ENCODE measurements at regions not wholly inside any gene's neighbourhood (a gene's known extent, or its start where the extent isn't known, plus 50 kb on each side); places are given as distances from the start of the nearest gene placed in this dataset.
A peak's percentile ranks its signal among the peaks of the same experiment; 100 is the strongest.
"Not testable (repeated sequence)": the region's sequence is repeated elsewhere in the genome, so short reads cannot be mapped to it uniquely, and the experiment has no call there.

DNA sequence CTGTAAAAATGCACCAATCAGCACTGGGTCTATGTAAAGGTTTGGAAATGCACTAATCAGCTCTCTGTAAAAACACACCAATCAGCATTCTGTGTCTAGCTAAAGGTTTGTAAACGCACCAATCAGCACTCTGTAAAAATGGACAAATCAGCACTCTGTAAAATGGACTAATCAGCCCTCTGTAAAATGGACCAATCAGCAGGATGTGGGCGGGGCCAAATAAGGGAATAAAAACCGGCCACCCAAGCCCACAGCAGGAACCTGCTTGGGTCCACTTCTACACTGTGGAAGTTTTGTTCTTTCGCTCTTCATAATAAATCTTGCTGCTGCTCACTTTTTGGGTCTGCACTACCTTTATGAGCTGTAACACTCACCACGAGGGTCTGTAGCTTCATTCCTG, 101.0 kb downstream of the SMC2 start:
- in situ Hi-C loops (cut with HindIII; ENCODE audit: low sequenced_read_pairs); DNase-seq (ENCODE audit: low read depth): not testable (repeated sequence)

DNA sequence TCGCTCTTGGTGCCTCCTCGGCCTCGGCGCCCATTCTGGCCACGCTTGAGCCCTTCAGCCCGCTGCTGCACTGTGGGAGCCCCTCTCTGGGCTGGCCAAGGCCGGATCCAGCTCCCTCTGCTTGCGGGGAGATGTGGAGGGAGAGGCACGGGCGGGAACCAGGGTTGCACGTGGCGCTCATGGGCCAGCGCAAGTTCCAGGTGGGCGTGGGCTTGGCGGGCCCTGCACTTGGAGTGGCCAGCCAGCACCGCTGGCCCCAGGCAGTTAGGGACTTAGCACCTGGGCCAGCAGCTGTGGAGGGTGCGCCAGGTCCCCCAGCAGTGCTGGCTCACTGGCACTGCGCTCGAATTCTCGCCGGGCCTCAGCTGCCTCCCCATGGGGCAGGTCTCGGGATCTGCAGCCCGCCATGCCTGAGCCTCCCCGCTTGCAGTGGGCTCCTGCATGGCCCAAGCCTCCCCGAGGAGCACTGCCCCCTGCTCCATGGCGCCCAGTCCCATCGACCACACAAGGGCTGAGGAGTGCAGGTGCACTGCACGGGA, 106.4 kb downstream of the SMC2 start:
- in situ Hi-C loops (cut with HindIII; ENCODE audit: low sequenced_read_pairs), result no loop called here
- TF ChIP-seq, protein P1, sequence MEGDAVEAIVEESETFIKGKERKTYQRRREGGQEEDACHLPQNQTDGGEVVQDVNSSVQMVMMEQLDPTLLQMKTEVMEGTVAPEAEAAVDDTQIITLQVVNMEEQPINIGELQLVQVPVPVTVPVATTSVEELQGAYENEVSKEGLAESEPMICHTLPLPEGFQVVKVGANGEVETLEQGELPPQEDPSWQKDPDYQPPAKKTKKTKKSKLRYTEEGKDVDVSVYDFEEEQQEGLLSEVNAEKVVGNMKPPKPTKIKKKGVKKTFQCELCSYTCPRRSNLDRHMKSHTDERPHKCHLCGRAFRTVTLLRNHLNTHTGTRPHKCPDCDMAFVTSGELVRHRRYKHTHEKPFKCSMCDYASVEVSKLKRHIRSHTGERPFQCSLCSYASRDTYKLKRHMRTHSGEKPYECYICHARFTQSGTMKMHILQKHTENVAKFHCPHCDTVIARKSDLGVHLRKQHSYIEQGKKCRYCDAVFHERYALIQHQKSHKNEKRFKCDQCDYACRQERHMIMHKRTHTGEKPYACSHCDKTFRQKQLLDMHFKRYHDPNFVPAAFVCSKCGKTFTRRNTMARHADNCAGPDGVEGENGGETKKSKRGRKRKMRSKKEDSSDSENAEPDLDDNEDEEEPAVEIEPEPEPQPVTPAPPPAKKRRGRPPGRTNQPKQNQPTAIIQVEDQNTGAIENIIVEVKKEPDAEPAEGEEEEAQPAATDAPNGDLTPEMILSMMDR (IDR thresholded peaks at IDR 0.05; ENCODE audit: low read depth, low read length, missing control alignments), result no peak
- no peak overlapping the region for H3K4me3 ChIP-seq (ENCODE audit: low read depth, low read length)
- no peak for DNase-seq (ENCODE audit: low read depth)

More for the DNA sequence above, 101.0 kb downstream of the SMC2 start:
- not testable (repeated sequence) for H3K4me3 ChIP-seq (ENCODE audit: low read depth, low read length)

DNA sequence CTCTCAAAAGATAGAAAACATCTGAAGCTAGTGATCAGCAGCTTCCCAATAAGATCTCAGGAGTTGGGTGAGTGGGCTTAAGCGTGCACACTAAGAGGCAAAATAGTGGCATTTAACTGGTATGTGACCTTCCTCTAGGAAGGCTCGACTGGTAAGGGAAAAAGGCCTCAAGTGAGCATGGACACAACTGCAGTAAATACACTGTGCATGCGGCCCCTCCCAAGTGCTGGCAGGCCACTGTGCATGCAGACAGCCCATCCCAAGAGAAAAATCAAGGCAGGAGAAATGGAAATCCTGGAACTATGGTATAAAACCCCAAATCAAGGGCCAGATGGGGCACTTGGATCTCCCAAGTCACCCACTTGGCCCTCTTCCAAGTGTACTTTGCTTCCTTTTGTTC, 112.7 kb downstream of the SMC2 start:
- in situ Hi-C loops (cut with HindIII; ENCODE audit: low sequenced_read_pairs), result no loop called here

DNA sequence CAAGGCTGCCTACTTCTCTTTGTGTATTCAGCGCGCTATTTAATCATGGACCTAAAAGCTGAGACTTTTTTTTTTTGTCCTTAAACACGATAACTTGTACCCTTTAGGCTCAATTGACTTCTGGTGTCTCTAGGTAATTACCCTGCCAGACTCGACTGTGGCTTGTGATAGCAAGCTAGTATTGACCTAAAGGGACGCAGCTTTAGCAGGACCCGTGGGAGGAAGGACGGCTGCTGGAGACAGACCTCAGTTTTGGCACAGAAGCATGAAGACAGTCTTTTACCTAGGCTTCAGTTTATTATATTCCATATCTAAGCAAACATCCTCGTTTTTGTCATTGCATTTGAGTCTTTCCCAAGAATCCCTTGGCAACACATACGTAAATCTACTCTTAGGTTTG, 115.3 kb downstream of the SMC2 start:
- no peak overlapping the region for H3K4me3 ChIP-seq (ENCODE audit: low read depth, low read length)
- in situ Hi-C loops (cut with HindIII; ENCODE audit: low sequenced_read_pairs), result no loop called here
- DNase-seq (ENCODE audit: low read depth), result no peak
- TF ChIP-seq, protein P1 (IDR thresholded peaks at IDR 0.05; ENCODE audit: low read depth, low read length, missing control alignments), result no peak

More for the DNA sequence above, 112.7 kb downstream of the SMC2 start:
- TF ChIP-seq, protein P1 (IDR thresholded peaks at IDR 0.05; ENCODE audit: low read depth, low read length, missing control alignments), result no peak
- DNase-seq (ENCODE audit: low read depth), result no peak
- no peak overlapping the region for H3K4me3 ChIP-seq (ENCODE audit: low read depth, low read length)

DNA sequence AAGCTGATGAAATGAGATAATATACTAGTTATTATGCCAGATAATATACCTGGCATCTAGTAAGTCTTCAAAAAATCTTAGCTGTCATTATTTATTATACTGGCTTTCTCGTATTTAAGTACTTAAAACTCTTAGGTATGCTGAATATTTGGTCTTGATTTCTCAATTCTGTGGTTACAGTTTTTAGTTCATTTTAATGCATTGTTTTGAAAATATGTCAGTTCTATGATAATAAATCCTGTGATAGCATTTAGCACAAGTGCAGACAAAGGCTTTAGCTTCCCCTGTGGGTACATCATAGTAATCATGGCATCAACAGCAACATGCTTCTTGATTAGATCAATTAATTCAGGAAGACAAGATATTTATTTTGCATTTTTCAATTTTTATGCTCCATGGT, 133.0 kb downstream of the SMC2 start:
- no peak for DNase-seq (ENCODE audit: low read depth)
- no peak overlapping the region for H3K4me3 ChIP-seq (ENCODE audit: low read depth, low read length)
- in situ Hi-C loops (cut with HindIII; ENCODE audit: low sequenced_read_pairs), result no loop called here
- TF ChIP-seq, protein P1 (IDR thresholded peaks at IDR 0.05; ENCODE audit: low read depth, low read length, missing control alignments), result no peak

DNA sequence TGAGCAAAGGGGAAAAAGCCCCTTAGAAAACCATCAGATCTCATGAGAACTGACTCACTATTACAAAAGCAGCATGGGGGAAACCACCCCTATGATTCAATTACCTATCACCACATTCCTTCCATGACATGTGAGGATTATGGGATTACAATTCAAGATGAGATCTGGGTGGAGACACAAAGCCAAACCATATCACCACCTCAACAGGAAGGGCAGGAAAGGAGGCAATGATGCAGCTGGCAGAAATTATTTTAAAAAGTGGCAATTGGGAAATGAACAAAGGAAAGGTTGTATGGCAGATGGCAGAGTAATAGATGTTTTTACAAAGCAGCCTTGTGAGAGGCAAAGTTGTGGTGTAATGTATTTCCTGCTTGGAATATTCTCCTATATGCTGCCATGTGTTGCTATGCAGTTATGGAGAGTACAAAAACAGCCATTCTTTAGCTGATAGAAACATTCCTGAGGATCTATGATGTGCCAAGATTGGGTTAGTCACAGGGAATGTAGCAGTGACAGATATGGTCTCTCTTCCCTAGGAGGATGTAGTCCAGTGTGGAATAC, 138.8 kb downstream of the SMC2 start:
- in situ Hi-C loops (cut with HindIII; ENCODE audit: low sequenced_read_pairs), result no loop called here
- no peak overlapping the region for H3K4me3 ChIP-seq (ENCODE audit: low read depth, low read length)
- TF ChIP-seq, protein P1 (IDR thresholded peaks at IDR 0.05; ENCODE audit: low read depth, low read length, missing control alignments), result no peak
- DNase-seq (ENCODE audit: low read depth), result peak; percentile 78

DNA sequence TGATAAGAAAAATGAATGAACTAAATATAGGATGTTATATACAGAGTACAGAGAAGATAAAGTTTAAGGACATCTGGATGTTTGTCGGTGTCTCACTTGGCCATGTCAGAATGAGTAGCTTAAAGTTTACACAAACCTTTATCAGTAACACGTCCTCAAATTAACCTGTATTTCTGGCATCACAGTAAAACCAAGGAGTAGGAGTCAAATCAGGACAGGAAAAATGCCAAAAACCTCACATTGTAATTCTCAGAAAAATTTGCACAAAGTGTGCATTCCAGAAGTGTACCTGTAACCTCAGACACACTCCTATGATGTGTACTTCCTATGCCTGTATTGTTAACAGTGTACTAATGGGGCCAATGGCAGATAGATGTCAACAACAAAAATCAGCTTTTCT, 139.3 kb downstream of the SMC2 start:
- DNase-seq (ENCODE audit: low read depth), result no peak
- TF ChIP-seq, protein P1 (IDR thresholded peaks at IDR 0.05; ENCODE audit: low read depth, low read length, missing control alignments), result no peak
- no peak overlapping the region for H3K4me3 ChIP-seq (ENCODE audit: low read depth, low read length)
- in situ Hi-C loops (cut with HindIII; ENCODE audit: low sequenced_read_pairs), result no loop called here

DNA sequence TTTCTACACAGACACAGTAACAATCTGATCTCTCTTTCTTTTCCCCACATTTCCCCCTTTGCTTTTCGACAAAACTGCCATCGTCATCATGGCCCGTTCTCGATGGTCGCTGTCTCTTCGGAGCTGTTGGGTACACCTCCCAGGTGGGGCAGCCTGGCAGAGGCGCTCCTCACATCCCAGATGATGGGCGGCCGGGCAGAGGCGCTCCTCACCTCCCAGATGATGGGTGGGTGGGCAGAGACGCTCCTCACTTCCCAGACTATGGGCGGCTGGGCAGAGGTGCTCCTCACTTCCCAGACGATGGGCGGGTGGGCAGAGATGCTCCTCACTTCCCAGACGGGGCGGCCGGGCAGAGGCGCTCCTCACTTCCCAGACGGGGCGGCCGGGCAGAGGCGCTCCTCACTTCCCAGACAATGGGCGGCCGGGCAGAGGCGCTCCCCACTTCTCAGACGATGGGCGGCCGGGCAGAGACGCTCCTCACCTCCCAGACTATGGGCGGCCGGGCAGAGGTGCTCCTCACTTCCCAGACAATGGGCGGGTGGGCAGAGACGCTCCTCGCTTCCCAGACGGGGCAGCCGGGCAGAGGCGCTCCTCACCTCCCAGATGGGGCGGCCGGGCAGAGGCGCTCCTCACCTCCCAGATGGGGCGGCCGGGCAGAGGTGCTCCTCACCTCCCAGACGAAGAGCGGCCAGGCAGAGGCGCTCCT, 140.7 kb downstream of the SMC2 start:
- H3K4me3 ChIP-seq (ENCODE audit: low read depth, low read length); DNase-seq (ENCODE audit: low read depth); in situ Hi-C loops (cut with HindIII; ENCODE audit: low sequenced_read_pairs): not testable (repeated sequence)

DNA sequence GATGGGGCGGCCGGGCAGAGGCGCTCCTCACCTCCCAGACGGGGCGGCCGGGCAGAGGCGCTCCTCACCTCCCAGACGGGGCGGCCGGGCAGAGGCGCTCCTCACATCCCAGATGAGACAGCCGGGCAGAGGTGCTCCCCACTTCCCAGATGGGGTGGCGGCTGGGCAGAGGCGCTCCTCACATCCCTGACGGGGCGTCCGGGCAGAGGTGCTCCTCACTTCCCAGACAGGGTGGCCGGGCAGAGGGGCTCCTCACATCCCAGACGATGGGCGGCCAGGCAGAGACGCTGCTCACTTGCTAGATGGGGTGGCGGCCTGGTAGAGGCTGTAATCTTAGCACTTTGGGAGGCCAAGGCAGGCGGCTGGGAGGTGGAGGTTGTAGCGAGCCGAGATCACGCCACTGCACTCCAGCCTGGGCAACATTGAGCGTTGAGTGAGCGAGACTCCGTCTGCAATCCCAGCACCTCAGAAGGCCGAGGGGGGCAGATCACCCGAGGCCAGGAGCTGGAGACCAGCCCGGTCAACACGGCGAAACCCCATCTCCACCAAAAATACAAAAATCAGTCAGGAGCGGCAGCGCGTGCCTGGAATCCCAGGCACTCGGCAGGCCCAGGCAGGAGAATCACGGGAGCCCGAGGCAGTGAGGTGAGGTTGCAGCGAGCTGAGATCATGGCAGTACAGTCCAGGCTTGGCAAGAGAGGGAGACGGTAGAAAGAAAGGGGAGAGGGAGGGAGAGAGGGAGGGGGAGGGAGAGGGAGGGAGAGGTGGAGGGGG, 141.4 kb downstream of the SMC2 start:
- in situ Hi-C loops (cut with HindIII; ENCODE audit: low sequenced_read_pairs); DNase-seq (ENCODE audit: low read depth); H3K4me3 ChIP-seq (ENCODE audit: low read depth, low read length): not testable (repeated sequence)
